Activated CD8-positive, alpha-beta memory T cell treated with anti-CD3 and anti-CD28 coated beads, Interleukin-2, amount 50 U/mL, for 4 hours (primary cell): ENCODE measurements at regions not wholly inside any gene's neighbourhood (a gene's known extent, or its start where the extent isn't known, plus 50 kb on each side); places are given as distances from the start of the nearest gene placed in this dataset.

Experiments used
- DNase-seq: peaks from one replicate; pipeline ENCODE4 v3.0.0-alpha.2; 2020

- no peak for DNase-seq
Observed at GRCh38 chr13:106906426-106906996, 338.6 kb upstream of the ARGLU1 start.

GRCh38 chr13:106905380-106906162, 337.6 kb upstream of the ARGLU1 start:
- DNase-seq, result no peak

- DNase-seq, result no peak
Observed at GRCh38 chr13:106899442-106899841, 331.5 kb upstream of the ARGLU1 start.

- no peak for DNase-seq
Observed at GRCh38 chr13:106898231-106898630, 330.3 kb upstream of the ARGLU1 start.

- no peak for DNase-seq
Observed at GRCh38 chr13:106888148-106888547, 320.2 kb upstream of the ARGLU1 start.

GRCh38 chr13:106887686-106888085, 319.7 kb upstream of the ARGLU1 start:
- no peak for DNase-seq

- no peak for DNase-seq
Observed at GRCh38 chr13:106883976-106884375, 316.0 kb upstream of the ARGLU1 start.

- no peak for DNase-seq
Observed at GRCh38 chr13:106882246-106882645, 314.3 kb upstream of the ARGLU1 start.

GRCh38 chr13:106879806-106880205, 311.9 kb upstream of the ARGLU1 start:
- no peak for DNase-seq

- DNase-seq, result no peak
Observed at GRCh38 chr13:106874323-106874722, 306.4 kb upstream of the ARGLU1 start.

- no peak for DNase-seq
Observed at GRCh38 chr13:106873810-106874209, 305.9 kb upstream of the ARGLU1 start.

GRCh38 chr13:106867249-106867648, 299.3 kb upstream of the ARGLU1 start:
- no peak for DNase-seq

GRCh38 chr13:106865716-106866440, 297.9 kb upstream of the ARGLU1 start:
- no peak for DNase-seq

GRCh38 chr13:106859533-106859904, 291.6 kb upstream of the ARGLU1 start:
- no peak for DNase-seq

GRCh38 chr13:106858903-106859532, 291.1 kb upstream of the ARGLU1 start:
- no peak for DNase-seq

- DNase-seq, result no peak
Observed at GRCh38 chr13:106852436-106852835, 284.5 kb upstream of the ARGLU1 start.

- DNase-seq, result no peak
Observed at GRCh38 chr13:106850973-106851650, 283.2 kb upstream of the ARGLU1 start.

GRCh38 chr13:106846571-106847448, 278.9 kb upstream of the ARGLU1 start:
- DNase-seq, result no peak

GRCh38 chr13:106836186-106836802, 268.4 kb upstream of the ARGLU1 start:
- no peak for DNase-seq

GRCh38 chr13:106835477-106835876, 267.5 kb upstream of the ARGLU1 start:
- DNase-seq, result no peak

- DNase-seq, result no peak
Observed at GRCh38 chr13:106821979-106822378, 254.0 kb upstream of the ARGLU1 start.
